HG03095 (cell line): ENCODE measurements at regions not wholly inside any gene's neighbourhood (a gene's known extent, or its start where the extent isn't known, plus 50 kb on each side); places are given as distances from the start of the nearest gene placed in this dataset.

Experiments used
- ATAC-seq: cut with Tn5 transposase; IDR thresholded peaks from one replicate; pipeline ENCODE4 v1.9.1; 2021; ENCODE audit warnings: moderate library complexity; ENCODE audit not compliant: unreplicated experiment

DNA sequence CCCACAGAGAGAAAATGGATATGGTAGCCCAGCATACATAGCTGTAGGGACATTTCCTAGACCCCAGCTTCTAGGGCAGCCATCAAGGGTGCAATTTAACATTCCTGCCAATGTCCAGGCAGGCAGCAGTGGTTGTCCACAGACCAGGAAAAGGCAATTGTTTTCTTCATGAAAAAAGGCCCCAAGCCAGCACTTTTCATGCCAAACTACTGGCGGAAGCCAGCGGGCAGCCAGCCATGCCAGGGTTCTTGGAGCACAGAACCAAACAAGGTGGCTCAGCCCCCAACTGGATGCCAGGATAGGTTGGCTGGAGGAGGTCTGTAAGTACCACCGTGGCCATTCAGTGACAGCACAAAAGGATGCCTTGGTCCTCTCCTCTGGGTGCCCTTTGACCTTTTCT is 94.6 kb downstream of the BANF2 start:
- no peak for ATAC-seq

DNA sequence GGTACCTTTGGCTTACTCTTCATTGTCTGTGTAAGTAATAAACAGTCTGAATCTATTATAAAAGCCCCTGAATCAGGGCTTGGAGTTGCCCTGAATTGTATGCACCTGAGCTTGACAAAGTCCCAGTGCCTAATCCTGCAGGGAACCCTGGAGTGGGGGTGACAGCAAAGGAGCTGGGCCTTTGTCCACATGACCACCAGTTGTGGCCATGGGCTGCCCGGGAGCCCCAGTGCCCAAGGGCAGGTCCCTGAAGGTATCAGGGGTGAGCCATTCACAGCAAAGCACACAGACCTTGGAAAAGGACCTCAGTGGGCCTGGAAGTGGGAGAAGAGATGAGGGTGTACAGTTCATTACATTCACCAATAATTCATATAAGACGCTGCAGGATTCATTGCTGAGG is 94.2 kb downstream of the BANF2 start:
- no peak for ATAC-seq

DNA sequence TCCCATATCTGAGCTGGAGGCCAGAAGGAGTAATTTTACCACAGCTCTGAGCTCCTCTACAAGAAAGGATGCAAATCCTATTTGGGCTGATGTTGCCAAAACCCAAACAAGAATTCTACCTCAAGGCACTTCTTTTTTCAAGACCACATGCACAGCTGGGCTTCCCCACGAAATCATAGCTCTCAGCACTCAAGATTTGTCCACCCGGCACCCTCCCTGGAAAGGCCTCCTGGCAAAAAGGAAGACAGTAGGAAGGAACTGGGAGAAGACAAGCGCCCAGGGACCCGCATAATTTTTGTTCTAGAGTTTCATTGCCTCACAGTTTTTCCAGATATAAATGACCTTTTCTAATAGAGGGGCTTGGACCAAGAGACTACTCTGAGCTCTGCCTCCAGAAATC is 90.5 kb downstream of the BANF2 start:
- no peak for ATAC-seq

DNA sequence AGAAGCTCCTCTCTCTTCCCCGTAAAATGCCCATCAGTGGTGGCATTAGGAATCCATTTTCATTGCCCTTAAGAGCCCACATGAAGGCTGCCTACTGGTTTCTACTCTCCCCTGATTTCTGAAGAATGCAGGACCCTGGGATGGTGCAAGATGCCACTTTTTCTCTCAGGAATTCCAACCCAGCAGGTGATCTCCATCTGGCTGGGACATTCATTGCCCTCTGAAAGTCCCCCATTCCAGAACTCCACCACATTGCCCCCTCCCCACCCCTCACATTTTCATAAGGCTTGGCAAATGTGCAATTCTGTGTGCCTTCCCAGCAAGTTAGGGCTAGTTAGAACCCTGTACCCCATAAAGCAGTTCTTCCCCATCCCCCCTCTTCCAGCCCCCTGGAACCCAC is 88.0 kb downstream of the BANF2 start:
- no peak for ATAC-seq

DNA sequence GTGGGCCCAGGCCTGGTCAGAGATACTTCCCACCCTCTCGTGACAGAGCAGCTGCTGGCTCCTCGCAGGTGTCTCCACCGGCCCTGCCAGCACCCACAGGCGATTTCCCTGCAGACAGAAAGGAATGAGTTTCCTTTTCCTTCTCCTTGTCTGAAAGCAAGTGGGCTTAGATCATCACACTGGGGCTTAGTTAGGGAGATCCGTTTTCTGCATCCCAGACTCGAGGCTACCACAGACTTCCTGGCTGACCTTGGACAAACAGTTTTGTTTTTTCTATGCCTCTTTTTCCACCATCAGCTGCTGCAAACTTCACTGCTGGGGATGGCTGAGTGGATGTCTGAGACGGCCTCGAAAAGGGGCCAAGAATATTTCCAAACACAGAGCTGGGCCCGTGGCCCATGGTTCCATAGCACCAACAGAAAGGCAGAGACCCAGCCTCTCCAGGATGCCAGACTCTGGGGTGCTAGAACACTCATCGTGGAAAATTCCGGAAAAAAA is 86.5 kb downstream of the BANF2 start:
- ATAC-seq: no peak
